Embryonic facial prominence (tissue), 1 donor: ENCODE measurements at regions not wholly inside any gene's neighbourhood (a gene's known extent, or its start where the extent isn't known, plus 50 kb on each side); places are given as distances from the start of the nearest gene placed in this dataset.
"Not testable (repeated sequence)": the region's sequence is repeated elsewhere in the genome, so short reads cannot be mapped to it uniquely, and the experiment has no call there.

Experiments
- DNase-seq: peaks from one replicate; pipeline ENCODE4 v3.0.0-alpha.2; 2016; ENCODE audit errors: extremely low spot score

DNA sequence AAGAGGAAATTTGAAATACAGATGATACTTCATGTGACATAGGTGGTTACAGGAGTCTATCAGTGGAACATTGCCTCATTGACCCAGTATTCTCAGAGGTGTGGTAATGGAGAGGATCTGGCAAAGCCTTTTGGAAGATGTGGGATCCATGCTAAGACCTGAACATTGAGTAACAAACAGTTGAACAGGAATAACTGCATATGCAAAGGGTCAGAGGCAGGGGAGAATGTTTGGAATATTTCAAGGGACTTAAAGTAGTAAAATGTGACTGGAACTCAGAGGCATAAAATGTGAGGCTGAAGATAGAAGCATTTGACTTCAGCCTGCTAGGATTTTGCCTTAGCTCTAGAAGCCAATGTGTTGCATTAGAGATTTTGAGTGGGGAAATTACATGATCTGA, 300.2 kb upstream of the ETAA1 start:
- DNase-seq, result no peak

DNA sequence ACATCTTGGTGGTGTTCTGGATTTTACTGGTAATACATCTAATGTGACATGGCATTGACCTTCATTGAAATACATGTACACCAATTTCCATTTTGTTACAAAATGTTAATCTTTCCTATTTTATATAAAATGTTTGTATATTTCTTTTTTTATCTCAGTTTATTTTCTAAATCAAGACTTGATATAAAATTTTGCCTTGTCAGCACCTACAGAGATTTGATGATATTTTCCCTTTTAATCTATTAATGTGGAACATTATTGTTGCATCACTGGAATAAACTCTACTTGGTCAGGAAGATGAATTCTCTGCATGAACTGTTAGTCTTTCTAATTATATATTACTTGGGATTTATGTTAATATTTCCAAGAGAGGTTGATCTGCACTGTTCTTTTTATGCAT, 294.0 kb upstream of the ETAA1 start:
- DNase-seq, result no peak

DNA sequence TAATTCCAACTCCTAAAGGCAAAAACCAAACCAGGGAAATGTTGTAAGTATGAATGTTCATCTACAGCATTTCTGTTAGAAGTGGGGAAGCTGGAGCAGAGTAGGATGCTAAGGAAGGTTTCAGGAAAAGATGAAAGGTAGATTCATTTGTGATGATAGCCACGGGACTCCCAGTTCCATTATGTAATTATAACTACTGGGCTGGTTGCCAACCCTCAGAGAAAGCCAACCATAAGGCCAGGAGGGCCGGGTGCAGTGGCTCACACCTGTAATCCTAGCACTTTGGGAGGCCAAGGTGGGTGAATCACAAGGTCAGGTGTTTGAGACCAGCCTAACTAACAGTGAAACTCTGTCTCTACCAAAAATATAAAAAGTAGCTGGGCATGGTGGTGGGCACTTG, 288.9 kb upstream of the ETAA1 start:
- DNase-seq, result no peak

DNA sequence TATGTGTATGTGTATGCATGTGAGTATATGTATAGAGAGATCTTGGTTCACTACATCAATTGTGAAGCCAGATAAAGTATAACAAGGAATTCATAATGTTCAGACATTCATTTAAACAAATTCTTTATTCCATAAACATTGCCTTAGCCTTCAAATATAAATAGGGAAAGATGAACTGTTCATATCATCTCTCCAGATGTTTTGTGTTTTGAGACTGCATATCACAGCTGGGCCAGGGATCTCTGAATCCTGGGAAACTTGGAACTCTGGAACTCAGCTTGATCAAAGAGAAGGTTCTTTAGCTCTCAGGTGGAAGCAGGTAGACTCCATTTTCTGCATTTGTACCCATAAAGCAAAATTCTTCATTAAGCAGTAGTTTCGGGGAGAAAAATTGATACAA, 272.6 kb upstream of the ETAA1 start:
- DNase-seq, result no peak

DNA sequence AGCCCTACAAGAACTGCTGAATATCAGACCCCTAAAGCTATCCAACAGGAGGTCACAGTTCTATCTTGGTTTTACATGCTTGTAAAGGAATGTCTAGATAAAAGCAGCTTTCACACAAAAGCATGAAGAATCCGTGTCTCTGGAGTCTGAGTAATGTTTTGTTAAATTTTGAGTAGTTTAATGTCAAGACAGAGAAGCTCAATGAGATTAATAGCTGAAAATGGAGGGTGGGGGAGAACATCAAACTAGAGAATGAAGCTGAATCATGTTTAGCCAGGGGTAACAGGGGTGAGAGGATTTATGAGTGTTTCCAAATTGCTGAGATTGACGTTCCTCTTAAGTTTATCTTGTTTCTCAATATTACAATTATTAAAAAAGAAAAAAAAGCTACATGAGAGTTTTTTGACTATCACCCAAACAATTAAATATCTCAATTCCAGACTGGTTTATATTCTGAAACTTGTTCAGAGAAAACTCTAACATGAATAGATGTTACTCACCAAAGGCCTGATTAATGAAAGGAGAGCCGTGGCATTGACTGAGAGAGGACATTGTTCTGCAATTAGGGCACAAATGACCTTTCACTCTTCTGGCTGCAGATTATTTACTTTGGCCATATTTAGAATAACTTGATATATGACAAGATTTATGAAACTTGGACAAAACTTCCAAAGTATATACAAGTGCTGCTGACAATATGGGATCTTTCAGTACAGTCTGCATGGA, 266.4 kb upstream of the ETAA1 start:
- DNase-seq, result no peak

DNA sequence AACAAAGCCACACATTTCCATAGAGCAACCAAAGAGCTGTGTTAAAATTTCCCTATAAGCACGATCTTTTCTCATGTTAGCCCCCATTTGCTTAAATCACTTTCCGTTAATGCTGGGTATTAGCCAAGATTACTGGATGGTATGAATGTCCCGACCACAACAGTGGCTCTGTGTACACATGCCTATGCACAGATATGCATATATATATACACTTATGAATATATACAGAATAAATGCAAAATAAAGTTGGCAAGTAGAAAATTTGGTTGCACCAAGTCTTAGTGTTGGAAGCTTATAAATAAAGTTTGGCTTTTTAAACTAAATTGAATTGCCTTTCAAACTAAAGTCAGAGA, 265.9 kb upstream of the ETAA1 start:
- DNase-seq, result no peak

DNA sequence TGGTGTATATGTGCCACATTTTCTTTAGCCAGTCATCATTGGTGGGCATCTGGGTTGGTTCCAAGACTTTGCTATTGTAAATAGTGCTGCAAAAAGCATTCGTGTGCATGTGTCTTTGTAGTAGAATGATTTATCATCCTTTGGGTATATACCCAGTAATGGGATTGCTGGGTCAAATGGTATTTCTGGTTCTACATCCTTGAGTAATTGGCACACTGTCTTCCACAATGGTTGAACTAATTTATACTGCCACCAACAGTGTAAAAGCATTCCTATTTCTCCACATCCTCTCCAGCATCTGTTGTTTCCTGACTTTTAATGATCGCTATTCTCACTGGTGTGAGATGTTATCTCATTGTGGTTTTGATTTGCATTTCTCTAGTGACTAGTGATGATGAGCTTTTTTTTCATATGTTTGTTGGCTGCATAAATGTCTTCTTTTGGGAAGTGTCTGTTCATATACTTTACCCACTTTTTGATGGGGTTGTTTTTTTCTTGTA, 264.6 kb upstream of the ETAA1 start:
- not testable (repeated sequence) for DNase-seq

DNA sequence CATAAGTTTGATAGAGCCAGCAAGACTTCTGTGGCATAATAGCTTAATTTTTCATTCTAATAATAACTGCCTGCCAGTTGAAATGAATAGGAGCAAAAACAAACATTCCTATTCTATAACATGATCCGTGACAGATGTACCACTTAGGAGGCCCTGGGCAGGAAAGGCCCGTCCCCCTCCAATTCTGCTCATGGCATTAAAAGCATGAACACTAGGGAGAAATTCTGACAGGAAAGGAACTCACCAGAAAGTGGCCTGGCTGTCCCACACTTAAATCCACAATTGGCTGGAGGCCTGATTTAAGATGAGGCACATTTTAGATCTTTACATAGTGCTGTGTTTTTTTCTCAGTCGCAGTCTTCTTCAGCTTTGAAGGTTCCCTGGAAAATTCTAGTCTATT, 261.9 kb upstream of the ETAA1 start:
- no peak for DNase-seq

DNA sequence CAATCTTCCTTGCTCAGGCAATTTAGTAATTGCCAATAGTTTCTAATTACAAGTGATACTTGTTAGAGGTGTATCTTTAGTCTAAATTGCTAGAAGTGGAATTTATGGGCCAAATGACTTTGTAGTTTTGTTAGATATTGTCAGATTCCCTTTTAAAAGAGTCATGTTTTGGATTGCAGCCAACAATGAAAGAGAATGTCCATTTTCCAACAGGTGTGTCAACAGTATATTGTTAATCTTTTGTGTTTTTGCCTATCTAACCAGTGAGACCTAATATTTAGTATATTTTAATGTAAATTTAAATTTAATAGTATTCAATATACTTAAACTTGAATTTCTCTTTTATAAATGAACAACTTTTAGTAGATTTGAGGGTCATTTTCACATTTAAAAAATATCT, 259.4 kb upstream of the ETAA1 start:
- DNase-seq, result no peak

DNA sequence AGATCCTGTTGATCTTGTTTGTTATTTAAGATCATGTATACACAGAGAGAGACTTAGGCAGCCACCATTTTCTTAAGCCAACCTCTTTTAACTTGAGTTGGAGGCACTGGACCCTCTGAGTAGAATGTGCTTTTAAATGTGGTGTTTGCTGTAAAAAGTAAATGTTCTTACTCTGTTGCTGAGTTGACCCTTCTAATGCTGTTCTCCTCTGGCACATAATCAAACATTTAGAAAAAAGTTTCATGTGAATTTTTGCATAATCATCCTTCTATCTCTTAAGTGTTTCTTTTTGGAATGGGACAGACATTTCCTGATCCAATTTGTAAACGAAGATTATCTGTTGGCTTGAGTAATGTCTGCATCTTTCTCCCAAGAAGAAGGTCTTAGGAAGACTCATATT, 255.1 kb upstream of the ETAA1 start:
- no peak for DNase-seq

DNA sequence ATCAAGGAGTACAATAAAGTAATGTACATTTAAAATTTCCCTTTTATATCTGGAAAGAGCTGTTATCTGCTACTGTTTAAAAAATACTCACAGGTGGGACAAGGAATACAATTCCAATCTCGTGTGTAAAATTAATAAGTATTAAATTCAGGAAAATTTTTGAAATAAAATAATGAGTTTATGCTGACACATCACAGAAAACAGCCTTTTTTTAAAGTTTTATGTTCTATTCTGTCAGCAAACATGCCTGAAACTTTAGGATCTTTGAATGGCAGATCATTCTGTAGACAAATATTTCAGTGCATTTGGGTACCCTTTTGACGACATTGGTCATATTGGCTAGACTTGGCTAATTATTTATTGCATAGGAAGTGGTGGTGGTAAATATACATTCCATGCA, 254.4 kb upstream of the ETAA1 start:
- no peak for DNase-seq

DNA sequence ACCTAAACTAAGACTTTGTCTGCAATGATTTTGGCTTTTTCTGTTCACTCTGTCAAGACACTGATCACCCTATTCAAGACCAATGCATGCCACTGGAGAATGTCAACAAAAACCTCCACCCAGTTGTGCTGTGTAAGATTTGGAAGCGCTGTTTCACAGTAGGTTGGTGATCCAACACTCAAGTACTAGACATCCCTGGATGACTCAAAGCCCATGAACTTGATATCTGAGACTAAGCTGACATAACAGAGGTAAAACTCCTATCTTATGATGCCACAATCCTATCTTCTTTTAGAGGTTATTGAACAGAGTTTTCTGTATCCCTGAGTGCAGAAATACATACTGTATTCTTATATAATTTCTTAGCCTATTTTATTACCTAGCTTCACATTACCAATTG, 251.3 kb upstream of the ETAA1 start:
- DNase-seq, result no peak

DNA sequence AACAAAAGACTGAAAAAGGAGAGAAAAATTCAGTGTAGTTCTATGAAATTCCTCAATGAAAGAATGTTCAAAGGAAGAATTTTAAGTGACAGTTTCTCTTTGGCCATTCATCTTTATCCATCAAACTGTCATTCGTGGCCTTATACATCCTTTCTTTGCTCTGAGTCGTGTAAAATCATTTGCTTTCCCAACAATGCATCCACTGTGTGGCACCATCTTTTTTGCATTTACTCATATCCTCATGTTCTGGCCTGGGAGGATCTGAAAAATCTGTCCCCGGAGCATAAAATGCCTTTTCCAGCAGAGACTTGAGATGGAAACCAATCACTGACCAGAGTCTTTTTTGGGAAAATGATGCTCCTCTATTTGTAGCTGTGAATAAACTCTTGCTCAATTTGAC, 240.3 kb upstream of the ETAA1 start:
- no peak for DNase-seq

DNA sequence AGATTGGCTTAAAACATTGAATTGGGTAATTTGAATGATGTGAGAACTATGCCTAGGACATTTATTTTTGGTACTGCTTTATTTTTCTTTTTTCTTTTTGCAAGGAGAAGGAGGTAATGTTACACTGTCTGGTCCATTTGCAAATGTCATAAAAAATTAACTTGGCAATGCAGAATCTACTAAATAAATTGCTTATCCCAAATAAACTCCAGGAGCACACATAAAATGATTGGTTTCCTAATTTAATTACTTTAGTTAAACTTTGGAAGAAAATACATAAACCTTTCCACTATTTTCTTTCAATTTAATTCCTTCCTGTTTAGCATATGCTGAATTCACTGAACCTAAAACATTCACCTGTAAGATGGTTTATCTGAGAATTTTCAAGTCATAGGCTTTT, 238.4 kb upstream of the ETAA1 start:
- no peak for DNase-seq

DNA sequence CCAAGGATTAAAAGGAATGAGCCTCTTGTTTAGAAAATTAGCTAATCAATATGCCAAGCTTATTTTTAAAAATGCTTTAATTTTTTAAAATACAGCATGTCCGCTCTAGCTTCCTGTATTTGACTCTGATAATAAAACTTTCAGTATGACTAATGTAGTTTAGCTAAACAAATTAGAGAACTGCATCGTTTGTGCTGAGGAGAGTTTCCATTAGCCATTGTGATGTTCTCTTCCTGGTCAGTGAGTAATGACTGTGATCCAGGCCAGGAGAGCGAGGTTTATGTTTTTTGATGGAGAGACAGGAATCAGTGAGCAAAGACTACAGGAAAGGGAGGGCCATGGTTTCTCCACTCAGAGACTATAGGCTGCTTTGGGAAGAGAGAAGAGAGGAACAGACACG, 237.2 kb upstream of the ETAA1 start:
- DNase-seq, result no peak

DNA sequence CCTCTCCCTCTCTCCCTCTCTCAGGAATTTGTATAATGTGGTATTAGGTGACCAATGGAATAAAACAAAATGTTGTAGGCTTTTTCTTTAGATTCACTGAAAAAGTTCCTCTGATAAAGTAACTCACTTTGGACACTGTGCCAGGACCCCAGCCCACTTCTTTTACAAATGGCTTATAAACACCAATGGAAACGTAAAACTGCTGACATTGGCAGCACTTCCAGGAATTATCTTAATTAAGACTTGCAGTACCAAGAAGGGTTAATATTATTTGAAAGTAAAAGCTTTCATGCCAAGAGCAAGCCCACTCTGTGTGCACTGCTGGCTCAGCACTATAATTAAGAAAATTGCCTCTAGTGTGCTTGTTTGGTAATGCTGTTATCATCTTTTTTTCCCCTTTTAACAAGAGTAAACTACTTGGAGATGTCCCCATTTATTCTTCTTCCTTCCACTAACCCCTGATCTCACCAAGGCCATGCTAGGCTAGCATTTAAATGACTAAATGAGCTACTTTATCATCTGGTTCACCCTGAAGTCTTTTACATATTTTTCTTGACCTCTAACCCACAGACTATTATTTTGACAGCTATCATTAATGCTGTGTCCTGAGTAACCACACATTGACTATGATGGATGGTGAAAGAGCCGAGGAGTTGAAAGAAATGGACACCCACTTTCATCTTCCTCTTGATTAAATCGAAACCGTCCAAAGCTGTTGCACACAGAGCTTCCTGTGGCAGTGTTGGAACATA, 232.2 kb upstream of the ETAA1 start:
- no peak for DNase-seq

DNA sequence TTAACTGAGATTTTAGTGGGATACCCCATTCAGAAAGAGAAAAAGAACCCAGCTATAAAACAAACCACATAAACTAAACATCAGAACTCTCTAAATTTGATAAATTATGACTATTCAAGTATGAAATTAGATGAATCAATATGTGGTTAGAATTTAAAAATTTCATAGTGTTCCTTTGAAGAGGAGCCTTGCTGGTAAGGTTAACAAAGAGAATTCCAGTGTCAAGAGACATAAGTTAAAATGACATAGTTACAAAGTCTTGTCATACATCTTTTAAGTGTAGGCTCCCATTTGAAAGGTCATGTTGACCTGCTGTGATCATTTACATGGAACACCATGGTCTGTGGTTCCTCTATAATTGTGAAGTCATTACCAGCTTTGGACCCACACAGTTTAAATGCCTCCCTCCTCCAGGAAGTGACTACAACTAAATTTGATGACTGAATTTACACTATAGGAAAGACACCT, 231.6 kb upstream of the ETAA1 start:
- DNase-seq, result no peak

DNA sequence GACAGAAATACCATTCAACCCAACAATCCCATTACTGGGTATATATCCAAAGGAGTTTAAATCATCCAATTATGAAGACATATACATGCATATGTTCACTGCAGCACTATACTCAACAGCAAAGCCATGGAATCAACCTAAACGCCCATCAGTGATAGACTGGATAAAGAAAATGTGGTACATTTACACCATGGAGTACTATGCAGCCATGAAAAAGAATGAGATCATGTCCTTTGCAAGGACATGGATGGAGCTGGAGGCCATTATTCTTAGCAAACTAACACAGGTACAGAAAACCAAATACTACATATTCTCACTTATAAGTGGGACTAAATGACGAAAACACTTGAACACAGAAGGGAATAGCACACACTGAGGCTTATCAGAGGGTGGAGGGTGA, 230.6 kb upstream of the ETAA1 start:
- not testable (repeated sequence) for DNase-seq

DNA sequence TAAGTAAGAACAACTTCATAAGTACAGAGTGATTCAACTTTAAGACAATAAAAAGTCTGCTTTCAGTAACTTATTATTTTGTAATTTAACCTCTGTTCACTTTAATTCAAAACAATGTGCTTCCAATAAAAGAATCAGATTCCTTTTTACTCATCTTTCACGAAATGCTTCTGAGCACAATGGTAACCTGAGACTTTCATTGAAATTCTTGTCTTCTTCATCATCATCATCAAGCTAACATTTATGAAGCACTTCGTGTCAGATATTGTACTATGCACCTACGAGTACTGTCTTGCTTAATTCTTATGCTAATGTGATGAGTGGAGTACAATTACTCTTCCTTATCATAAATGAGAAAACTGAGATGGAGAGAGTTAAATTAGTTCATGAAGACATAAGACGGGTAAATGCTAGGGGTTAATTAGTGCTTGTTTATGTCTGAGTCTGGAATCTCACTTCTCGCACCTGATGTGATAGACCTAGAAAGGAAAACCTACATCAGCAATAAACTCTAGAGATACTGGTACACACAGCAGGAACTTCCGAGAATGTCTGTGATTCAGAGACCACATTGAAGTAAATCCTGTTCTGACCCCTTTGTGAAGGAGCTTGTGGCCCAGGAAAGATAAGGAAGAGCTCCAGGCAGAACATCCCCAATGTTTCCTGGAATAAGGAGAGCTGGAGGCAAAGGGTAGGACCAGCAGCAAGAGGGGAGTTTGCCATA, 227.6 kb upstream of the ETAA1 start:
- no peak for DNase-seq

DNA sequence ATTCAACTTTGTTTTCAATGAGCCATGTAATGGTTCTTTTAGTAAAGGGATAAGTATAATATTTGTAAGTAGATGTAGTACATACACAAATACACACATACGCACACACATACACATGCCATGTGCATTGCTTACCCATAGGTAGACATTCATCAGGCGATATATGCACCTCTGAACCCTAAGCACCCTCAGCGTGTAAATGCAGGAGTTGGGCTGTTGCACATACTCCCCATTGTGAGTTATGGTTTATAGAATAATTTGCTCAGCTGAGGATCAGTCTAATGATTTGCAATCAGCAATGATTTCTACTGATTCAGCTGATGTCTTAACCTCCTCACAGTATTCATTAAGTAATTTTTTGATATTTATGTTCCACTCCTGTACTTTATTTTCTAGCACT, 217.6 kb upstream of the ETAA1 start:
- DNase-seq, result no peak

DNA sequence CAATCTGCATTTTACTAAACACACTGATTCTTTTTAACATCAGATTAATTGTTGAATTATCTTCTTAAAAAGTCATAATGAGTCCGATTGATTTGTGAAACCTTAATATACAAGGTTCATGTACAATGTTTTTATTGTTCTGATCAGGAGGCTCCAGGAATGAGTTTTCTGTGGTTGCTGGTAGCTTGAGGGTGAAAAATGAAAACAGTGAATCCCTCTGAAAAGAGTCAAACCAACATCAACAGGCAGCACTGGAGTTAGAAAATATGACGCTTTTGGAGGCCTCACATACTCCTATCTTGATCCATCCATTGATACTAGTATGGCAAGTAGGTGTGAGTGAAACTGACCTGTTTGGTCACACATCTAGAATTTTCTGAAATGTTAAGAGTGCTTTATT, 216.3 kb upstream of the ETAA1 start:
- no peak for DNase-seq

DNA sequence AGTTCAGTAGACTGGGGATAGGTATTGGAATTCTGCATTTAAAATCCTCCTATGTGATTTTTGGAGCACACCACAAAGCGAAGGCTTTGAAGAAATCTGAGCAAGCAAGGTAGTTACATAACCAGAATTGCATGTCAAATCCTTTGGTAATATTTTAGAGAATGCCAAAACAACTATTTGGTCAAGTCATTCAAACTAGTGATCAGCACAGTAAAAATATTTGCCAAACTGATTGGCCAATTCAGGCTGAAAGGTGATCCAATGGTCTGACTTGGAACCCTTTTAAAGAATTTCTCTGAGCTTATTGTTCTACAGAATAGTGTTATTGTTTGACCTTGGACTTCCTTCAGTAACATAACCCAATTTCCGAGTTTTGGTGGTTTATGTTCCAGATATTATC, 214.2 kb upstream of the ETAA1 start:
- DNase-seq, result no peak

DNA sequence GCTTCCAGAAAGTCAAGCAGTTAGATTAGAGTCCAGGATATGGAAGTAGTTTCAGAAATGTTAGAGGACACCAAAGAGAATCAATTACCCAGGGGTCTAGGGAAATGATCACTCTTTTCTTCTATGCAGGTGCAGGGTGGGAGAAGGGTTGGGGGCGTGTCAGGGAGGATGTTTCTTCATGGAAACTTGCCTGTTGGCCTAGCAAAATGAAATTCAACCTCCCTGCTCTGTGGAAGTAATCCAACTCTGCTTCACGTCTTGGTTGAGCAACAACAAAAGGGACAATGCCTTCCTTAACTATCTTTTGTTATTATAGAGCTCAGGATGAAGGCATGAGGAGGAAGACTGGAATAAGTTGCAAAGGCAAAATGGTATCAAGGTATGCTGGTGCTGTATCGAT, 210.8 kb upstream of the ETAA1 start:
- DNase-seq, result no peak
